ENCODE measurements at regions not wholly inside any gene's neighbourhood (a gene's known extent, or its start where the extent isn't known, plus 50 kb on each side); places are given as distances from the start of the nearest gene placed in this dataset.

DNA sequence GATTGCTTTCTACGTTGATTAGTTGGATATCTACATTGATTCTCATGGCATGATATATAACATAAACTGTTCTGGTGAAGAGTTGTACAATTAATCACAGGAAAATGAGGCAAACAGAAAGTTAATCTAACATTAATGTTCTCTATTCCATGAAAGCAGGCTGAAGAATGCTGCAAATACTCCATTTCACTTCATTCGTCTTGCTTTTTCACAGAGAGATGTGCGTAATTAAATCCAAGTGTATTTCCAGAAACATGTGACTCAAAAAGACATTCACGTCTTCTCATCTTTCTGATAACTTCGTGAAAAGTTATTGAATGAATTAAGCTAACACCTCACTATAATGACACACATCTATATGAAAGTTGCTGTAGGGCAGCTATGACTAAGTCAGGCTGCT is 1471.5 kb downstream of the DPP10 start:
- 26% methylated on average over 5 of the region's 5 CpGs for WGBS (ENCODE audit: missing lambda C conversion rate)
- Histone ChIP-seq H3K4me1 (no peaks in the 10 kb centered on the region), H3K4me3 (no peak overlapping the region), H3K27ac (no peak overlapping the region), H3K4me2 (no peak overlapping the region), H3K9me3 (no peaks in the 10 kb centered on the region)
- FAIRE-seq: no peak
- POLR2A ChIA-PET: no interaction called here
- CTCF ChIA-PET: no interaction called here
- ATAC-seq: no peak
- TF ChIP-seq GATA3 (IDR thresholded peaks at IDR 0.05; ENCODE audit: borderline replicate concordance): no peak
- TF ChIP-seq NR3C1 (IDR thresholded peaks at IDR 0.05): no peak
- TF ChIP-seq CBX2 (IDR thresholded peaks at IDR 0.05; ENCODE audit: borderline replicate concordance, low read depth): no peak
- TF ChIP-seq HEYL (CRISPR knock-in tag; IDR thresholded peaks at IDR 0.05): no peak
- no peak for TF ChIP-seq POLR2A (IDR thresholded peaks at IDR 0.05; ENCODE audit: low read length)
- TF ChIP-seq, protein P1, sequence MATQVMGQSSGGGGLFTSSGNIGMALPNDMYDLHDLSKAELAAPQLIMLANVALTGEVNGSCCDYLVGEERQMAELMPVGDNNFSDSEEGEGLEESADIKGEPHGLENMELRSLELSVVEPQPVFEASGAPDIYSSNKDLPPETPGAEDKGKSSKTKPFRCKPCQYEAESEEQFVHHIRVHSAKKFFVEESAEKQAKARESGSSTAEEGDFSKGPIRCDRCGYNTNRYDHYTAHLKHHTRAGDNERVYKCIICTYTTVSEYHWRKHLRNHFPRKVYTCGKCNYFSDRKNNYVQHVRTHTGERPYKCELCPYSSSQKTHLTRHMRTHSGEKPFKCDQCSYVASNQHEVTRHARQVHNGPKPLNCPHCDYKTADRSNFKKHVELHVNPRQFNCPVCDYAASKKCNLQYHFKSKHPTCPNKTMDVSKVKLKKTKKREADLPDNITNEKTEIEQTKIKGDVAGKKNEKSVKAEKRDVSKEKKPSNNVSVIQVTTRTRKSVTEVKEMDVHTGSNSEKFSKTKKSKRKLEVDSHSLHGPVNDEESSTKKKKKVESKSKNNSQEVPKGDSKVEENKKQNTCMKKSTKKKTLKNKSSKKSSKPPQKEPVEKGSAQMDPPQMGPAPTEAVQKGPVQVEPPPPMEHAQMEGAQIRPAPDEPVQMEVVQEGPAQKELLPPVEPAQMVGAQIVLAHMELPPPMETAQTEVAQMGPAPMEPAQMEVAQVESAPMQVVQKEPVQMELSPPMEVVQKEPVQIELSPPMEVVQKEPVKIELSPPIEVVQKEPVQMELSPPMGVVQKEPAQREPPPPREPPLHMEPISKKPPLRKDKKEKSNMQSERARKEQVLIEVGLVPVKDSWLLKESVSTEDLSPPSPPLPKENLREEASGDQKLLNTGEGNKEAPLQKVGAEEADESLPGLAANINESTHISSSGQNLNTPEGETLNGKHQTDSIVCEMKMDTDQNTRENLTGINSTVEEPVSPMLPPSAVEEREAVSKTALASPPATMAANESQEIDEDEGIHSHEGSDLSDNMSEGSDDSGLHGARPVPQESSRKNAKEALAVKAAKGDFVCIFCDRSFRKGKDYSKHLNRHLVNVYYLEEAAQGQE (IDR thresholded peaks at IDR 0.05): no peak
- TF ChIP-seq RARB (CRISPR knock-in tag; IDR thresholded peaks at IDR 0.05): no peak
- TF ChIP-seq, protein P2, sequence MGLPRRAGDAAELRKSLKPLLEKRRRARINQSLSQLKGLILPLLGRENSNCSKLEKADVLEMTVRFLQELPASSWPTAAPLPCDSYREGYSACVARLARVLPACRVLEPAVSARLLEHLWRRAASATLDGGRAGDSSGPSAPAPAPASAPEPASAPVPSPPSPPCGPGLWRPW (IDR thresholded peaks at IDR 0.05): no peak
- TF ChIP-seq ZC3H11A (IDR thresholded peaks at IDR 0.05): no peak
- TF ChIP-seq, protein P3, sequence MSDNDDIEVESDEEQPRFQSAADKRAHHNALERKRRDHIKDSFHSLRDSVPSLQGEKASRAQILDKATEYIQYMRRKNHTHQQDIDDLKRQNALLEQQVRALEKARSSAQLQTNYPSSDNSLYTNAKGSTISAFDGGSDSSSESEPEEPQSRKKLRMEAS (IDR thresholded peaks at IDR 0.05): no peak
- TF ChIP-seq, protein P4, sequence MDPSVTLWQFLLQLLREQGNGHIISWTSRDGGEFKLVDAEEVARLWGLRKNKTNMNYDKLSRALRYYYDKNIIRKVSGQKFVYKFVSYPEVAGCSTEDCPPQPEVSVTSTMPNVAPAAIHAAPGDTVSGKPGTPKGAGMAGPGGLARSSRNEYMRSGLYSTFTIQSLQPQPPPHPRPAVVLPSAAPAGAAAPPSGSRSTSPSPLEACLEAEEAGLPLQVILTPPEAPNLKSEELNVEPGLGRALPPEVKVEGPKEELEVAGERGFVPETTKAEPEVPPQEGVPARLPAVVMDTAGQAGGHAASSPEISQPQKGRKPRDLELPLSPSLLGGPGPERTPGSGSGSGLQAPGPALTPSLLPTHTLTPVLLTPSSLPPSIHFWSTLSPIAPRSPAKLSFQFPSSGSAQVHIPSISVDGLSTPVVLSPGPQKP (IDR thresholded peaks at IDR 0.05; ENCODE audit: low read depth, low read length): no peak
- TF ChIP-seq, protein P5, sequence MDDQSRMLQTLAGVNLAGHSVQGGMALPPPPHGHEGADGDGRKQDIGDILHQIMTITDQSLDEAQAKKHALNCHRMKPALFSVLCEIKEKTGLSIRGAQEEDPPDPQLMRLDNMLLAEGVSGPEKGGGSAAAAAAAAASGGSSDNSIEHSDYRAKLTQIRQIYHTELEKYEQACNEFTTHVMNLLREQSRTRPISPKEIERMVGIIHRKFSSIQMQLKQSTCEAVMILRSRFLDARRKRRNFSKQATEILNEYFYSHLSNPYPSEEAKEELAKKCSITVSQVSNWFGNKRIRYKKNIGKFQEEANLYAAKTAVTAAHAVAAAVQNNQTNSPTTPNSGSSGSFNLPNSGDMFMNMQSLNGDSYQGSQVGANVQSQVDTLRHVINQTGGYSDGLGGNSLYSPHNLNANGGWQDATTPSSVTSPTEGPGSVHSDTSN (IDR thresholded peaks at IDR 0.05): no peak
- TF ChIP-seq TP53 (CRISPR knock-in tag; IDR thresholded peaks at IDR 0.05): no peak
- no peak for TF ChIP-seq RAD21 (conservative IDR thresholded peaks at IDR 0.05 in 1 of 2, IDR thresholded peaks at IDR 0.05 in 1 of 2)
- TF ChIP-seq CBX8 (IDR thresholded peaks at IDR 0.05): no peak
- no peak for TF ChIP-seq FOSB (CRISPR knock-in tag; IDR thresholded peaks at IDR 0.05)
- no peak for DNase-seq (ENCODE audit: low read depth in 1 of 2, low spot score in 1 of 2)

DNA sequence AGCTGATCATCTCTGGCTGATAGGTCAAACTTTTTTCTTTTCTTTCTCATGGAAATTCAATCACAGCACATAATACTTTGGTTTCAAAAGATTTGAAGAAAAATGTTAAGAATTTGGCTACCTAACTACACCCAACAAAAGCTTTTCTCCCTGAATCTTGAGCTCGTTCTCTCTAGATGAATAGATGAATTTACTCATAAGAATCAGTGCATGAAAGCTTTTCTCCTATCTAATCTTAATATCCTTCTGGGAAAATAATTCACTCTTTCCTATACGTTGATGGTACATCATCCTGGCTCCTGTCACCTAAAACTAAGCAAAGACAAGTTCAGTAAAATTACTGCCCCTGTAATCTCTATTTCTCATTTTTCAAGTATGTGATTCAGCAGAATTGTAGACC is 1479.1 kb downstream of the DPP10 start:
- FAIRE-seq (no peak), DNase-seq (ENCODE audit: low read depth in 1 of 2, low spot score in 1 of 2) (no peak), ATAC-seq (no peak)
- Histone ChIP-seq H3K9me3 (no peaks in the 10 kb centered on the region), H3K4me3 (no peak overlapping the region), H3K4me2 (no peak overlapping the region), H3K27ac (no peak overlapping the region), H3K4me1 (no peaks in the 10 kb centered on the region)
- CTCF ChIA-PET: no interaction called here
- TF ChIP-seq, protein P3 (IDR thresholded peaks at IDR 0.05): no peak
- WGBS (ENCODE audit: missing lambda C conversion rate): 1% methylated on average over 2 of the region's 2 CpGs
- POLR2A ChIA-PET: no interaction called here

DNA sequence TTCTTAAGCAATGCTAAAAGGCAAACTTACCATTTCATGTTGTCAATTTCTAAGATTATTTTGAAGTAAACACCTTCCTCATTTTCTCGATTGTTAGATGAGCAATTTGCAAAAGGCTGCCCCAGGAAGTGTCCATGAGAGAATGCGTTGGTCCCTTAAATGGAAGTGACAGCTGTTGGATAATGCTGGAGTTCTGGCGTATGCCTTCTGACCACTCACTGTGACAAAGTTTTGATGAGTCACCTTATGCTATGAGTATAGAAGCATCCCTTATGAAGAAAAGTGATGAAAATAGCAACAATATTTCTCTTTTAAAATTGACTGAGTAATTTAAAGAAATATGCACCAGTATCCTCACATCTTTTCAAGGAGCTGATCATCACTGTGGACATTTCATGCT is 1497.5 kb downstream of the DPP10 start:
- no peak for FAIRE-seq
- no peak overlapping the region for H3K4me2 ChIP-seq
- no peak overlapping the region for H3K4me3 ChIP-seq
- ATAC-seq: no peak
- H3K4me1 ChIP-seq: no peaks in the 10 kb centered on the region
- no peak overlapping the region for H3K27ac ChIP-seq
- CTCF ChIA-PET: no interaction called here
- no peak for DNase-seq (ENCODE audit: low read depth in 1 of 2, low spot score in 1 of 2)
- no peaks in the 10 kb centered on the region for H3K9me3 ChIP-seq
- POLR2A ChIA-PET: no interaction called here
- TF ChIP-seq CBX2 (IDR thresholded peaks at IDR 0.05; ENCODE audit: borderline replicate concordance, low read depth) (no peak), FOSL2 (IDR thresholded peaks at IDR 0.05) (no peak), FOSL2 (CRISPR knock-in tag; IDR thresholded peaks at IDR 0.05) (0 out of 2 replicates have a peak, but pooled peaks have one; percentile 10)
- WGBS (ENCODE audit: missing lambda C conversion rate): 2% methylated on average over 3 of the region's 3 CpGs

Data from A549 (cell line).